ENCODE measurements at regions not wholly inside any gene's neighbourhood (a gene's known extent, or its start where the extent isn't known, plus 50 kb on each side); places are given as distances from the start of the nearest gene placed in this dataset.
"Not testable (repeated sequence)": the region's sequence is repeated elsewhere in the genome, so short reads cannot be mapped to it uniquely, and the experiment has no call there.

- intact Hi-C loops (cut with micrococcal nuclease): no loop called here
- Mint-ChIP-seq H3K27ac (no peak overlapping the region), H3K27me3 (ENCODE audit: insufficient read depth) (peaks cover 22% of the 10 kb centered on the region)
Observed at GRCh38 chr6:17004269-17004668, 97.6 kb upstream of the STMND1 start.

GRCh38 chr6:17002123-17002522 lies 99.7 kb upstream of the STMND1 start:
- H3K27ac Mint-ChIP-seq: no peak overlapping the region
- DNase-seq (ENCODE audit: low spot score): no peak
- intact Hi-C loops (cut with micrococcal nuclease): no loop called here
- no peak overlapping the region for H3K4me3 Mint-ChIP-seq
- no peaks in the 10 kb centered on the region for H3K36me3 Mint-ChIP-seq (ENCODE audit: low read depth)
- H3K27me3 Mint-ChIP-seq (ENCODE audit: insufficient read depth): peaks cover 20% of the 10 kb centered on the region
- H3K9me3 Mint-ChIP-seq: no peaks in the 10 kb centered on the region
- H3K4me1 Mint-ChIP-seq (ENCODE audit: low read depth): no peaks in the 10 kb centered on the region

More at GRCh38 chr6:17004269-17004668, 97.6 kb upstream of the STMND1 start:
- H3K9me3 Mint-ChIP-seq: peaks cover 8% of the 10 kb centered on the region
- H3K4me3 Mint-ChIP-seq: no peak overlapping the region
- H3K4me1 Mint-ChIP-seq (ENCODE audit: low read depth): no peaks in the 10 kb centered on the region
- no peaks in the 10 kb centered on the region for H3K36me3 Mint-ChIP-seq (ENCODE audit: low read depth)
- DNase-seq (ENCODE audit: low spot score): no peak

GRCh38 chr6:17001188-17001587 lies 100.7 kb upstream of the STMND1 start:
- peaks cover 20% of the 10 kb centered on the region for H3K27me3 Mint-ChIP-seq (ENCODE audit: insufficient read depth)
- H3K36me3 Mint-ChIP-seq (ENCODE audit: low read depth): no peaks in the 10 kb centered on the region
- no peak overlapping the region for H3K27ac Mint-ChIP-seq
- no peak overlapping the region for H3K4me3 Mint-ChIP-seq
- no peaks in the 10 kb centered on the region for H3K9me3 Mint-ChIP-seq
- intact Hi-C loops (cut with micrococcal nuclease): no loop called here
- no peaks in the 10 kb centered on the region for H3K4me1 Mint-ChIP-seq (ENCODE audit: low read depth)
- no peak for DNase-seq (ENCODE audit: low spot score)

- H3K4me3 Mint-ChIP-seq: no peak overlapping the region
- intact Hi-C loops (cut with micrococcal nuclease): no loop called here
- no peaks in the 10 kb centered on the region for H3K36me3 Mint-ChIP-seq (ENCODE audit: low read depth)
- H3K9me3 Mint-ChIP-seq: no peaks in the 10 kb centered on the region
- H3K27me3 Mint-ChIP-seq (ENCODE audit: insufficient read depth): peaks cover 22% of the 10 kb centered on the region
- H3K27ac Mint-ChIP-seq: no peak overlapping the region
- H3K4me1 Mint-ChIP-seq (ENCODE audit: low read depth): no peaks in the 10 kb centered on the region
- DNase-seq (ENCODE audit: low spot score): no peak
Observed at GRCh38 chr6:16999491-17000436, 102.1 kb upstream of the STMND1 start.

GRCh38 chr6:16998461-16998860 lies 103.4 kb upstream of the STMND1 start:
- Mint-ChIP-seq H3K27ac (no peak overlapping the region), H3K4me1 (ENCODE audit: low read depth) (no peaks in the 10 kb centered on the region), H3K4me3 (no peak overlapping the region), H3K36me3 (ENCODE audit: low read depth) (no peaks in the 10 kb centered on the region), H3K9me3 (no peaks in the 10 kb centered on the region), H3K27me3 (ENCODE audit: insufficient read depth) (peaks cover 15% of the 10 kb centered on the region)
- no peak for DNase-seq (ENCODE audit: low spot score)
- intact Hi-C loops (cut with micrococcal nuclease): no loop called here

- no peak overlapping the region for H3K4me3 Mint-ChIP-seq
Observed at GRCh38 chr6:16995511-16996250, 106.2 kb upstream of the STMND1 start.

DNA sequence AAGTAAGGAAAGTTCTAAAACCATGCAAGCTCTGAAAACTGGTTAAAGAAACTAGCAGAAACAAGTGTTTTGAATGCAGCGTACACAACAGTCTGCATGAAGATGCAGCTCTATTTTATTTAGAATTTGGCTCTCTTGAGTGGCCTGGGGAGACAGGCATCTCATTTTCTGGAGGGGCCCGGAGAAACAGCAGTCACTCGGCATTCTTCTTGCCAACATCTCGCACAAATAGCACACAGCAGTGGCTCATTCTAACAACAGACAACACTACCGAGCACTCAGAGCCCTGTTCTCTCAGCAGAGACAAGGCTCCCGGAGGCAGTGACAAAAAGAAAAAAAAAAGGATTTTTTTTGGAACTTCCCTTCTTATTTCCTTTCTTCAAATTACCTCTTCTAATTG lies 108.5 kb upstream of the STMND1 start:
- no peak overlapping the region for H3K27ac Mint-ChIP-seq

More at GRCh38 chr6:16995511-16996250, 106.2 kb upstream of the STMND1 start:
- Mint-ChIP-seq H3K36me3 (ENCODE audit: low read depth) (no peaks in the 10 kb centered on the region), H3K4me1 (ENCODE audit: low read depth) (no peaks in the 10 kb centered on the region), H3K9me3 (peaks cover 3% of the 10 kb centered on the region), H3K27ac (no peak overlapping the region), H3K27me3 (ENCODE audit: insufficient read depth) (peaks cover 5% of the 10 kb centered on the region)
- DNase-seq (ENCODE audit: low spot score): no peak
- intact Hi-C loops (cut with micrococcal nuclease): no loop called here

DNA sequence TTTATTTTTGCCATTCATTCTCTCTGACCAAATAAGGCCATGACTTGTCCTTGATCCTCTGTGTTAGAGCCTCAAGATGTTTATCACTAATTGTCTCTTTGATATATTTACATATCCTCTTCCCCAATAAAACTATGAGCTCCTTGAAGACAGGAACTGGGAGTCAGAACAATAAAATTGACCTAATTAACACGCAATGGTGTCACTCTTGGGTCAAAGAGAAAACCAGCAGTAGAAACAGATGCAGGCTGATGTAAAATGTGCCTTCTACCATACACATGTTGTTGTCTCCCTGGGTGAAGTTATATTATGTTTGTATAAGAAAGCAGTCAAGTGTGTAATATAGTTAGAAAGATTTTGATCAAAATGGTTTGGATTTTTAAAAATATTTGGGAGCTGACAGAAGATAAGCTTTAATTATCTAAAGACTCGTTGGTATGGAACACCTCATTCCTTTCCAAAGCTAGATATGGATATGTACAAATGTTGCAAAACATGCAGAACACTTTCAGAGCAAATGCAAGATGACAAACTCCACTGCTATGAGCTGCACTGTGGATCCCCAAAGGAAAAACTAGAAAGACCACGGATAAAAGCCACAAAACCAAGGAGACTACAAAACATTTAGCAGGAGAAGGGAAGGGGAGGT lies 109.7 kb upstream of the STMND1 start:
- peaks cover 14% of the 10 kb centered on the region for H3K9me3 Mint-ChIP-seq
- DNase-seq (ENCODE audit: low spot score): no peak
- H3K4me1 Mint-ChIP-seq (ENCODE audit: low read depth): no peaks in the 10 kb centered on the region
- H3K4me3 Mint-ChIP-seq: no peak overlapping the region
- peaks cover 5% of the 10 kb centered on the region for H3K27me3 Mint-ChIP-seq (ENCODE audit: insufficient read depth)
- H3K27ac Mint-ChIP-seq: no peak overlapping the region
- no peaks in the 10 kb centered on the region for H3K36me3 Mint-ChIP-seq (ENCODE audit: low read depth)
- intact Hi-C loops (cut with micrococcal nuclease): no loop called here

More for the DNA sequence above, 108.5 kb upstream of the STMND1 start:
- DNase-seq (ENCODE audit: low spot score): no peak
- Mint-ChIP-seq H3K9me3 (peaks cover 14% of the 10 kb centered on the region), H3K27me3 (ENCODE audit: insufficient read depth) (peaks cover 3% of the 10 kb centered on the region), H3K4me1 (ENCODE audit: low read depth) (no peaks in the 10 kb centered on the region), H3K36me3 (ENCODE audit: low read depth) (no peaks in the 10 kb centered on the region), H3K4me3 (no peak overlapping the region)
- intact Hi-C loops (cut with micrococcal nuclease): no loop called here

DNA sequence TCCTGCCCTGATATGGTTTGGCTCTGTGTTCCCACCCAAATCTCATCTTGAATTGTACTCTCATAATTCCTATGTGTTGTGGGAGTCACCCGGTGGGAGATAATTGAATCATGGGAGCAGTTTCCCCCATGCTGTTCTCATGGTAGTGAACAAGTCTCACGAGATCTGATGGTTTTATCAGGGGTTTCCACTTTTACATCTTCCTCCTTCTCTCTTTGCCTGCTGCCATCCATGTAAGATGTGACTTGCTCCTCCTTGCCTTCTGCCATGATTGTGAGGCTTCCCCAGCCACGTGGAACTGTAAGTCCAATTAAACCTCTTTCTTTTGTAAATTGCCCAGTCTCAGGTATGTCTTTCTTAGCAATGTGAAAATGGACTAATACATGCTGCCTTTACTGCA lies 111.9 kb upstream of the STMND1 start:
- peaks cover 14% of the 10 kb centered on the region for H3K9me3 Mint-ChIP-seq
- DNase-seq (ENCODE audit: low spot score); H3K4me1 Mint-ChIP-seq (ENCODE audit: low read depth); H3K27ac Mint-ChIP-seq; intact Hi-C loops (cut with micrococcal nuclease); H3K4me3 Mint-ChIP-seq; H3K27me3 Mint-ChIP-seq (ENCODE audit: insufficient read depth); H3K36me3 Mint-ChIP-seq (ENCODE audit: low read depth): not testable (repeated sequence)

- H3K27ac Mint-ChIP-seq: no peak overlapping the region
- no peaks in the 10 kb centered on the region for H3K36me3 Mint-ChIP-seq (ENCODE audit: low read depth)
- DNase-seq (ENCODE audit: low spot score): no peak
- H3K9me3 Mint-ChIP-seq: peaks cover 14% of the 10 kb centered on the region
- H3K4me3 Mint-ChIP-seq: no peak overlapping the region
- intact Hi-C loops (cut with micrococcal nuclease): no loop called here
- H3K27me3 Mint-ChIP-seq (ENCODE audit: insufficient read depth): peaks cover 12% of the 10 kb centered on the region
- H3K4me1 Mint-ChIP-seq (ENCODE audit: low read depth): no peaks in the 10 kb centered on the region
Observed at GRCh38 chr6:16989382-16989781, 112.5 kb upstream of the STMND1 start.

DNA sequence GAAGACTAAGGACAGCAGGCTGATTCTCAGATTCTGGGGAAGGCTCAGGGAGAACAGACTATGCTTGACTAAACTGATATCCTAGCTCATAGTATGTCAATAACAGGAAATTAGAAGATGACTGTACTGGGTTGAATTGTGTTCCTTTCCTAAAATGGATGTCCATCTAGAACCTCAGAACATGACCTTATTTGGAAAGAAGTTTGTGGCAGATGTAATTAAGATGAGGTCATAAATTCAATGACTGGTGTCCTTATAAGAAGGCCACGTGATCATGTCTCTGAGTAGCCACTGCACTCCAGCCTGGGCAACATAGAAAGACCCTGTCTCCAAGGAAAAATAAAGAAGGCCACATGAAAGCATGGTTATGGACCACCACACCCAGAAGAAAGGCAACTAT lies 113.9 kb upstream of the STMND1 start:
- H3K27ac Mint-ChIP-seq: no peak overlapping the region
- peaks cover 15% of the 10 kb centered on the region for H3K27me3 Mint-ChIP-seq (ENCODE audit: insufficient read depth)
- no peaks in the 10 kb centered on the region for H3K36me3 Mint-ChIP-seq (ENCODE audit: low read depth)
- no peak overlapping the region for H3K4me3 Mint-ChIP-seq
- intact Hi-C loops (cut with micrococcal nuclease): no loop called here
- no peak for DNase-seq (ENCODE audit: low spot score)
- peaks cover 14% of the 10 kb centered on the region for H3K9me3 Mint-ChIP-seq
- no peaks in the 10 kb centered on the region for H3K4me1 Mint-ChIP-seq (ENCODE audit: low read depth)

- intact Hi-C loops (cut with micrococcal nuclease): no loop called here
- peaks cover 11% of the 10 kb centered on the region for H3K9me3 Mint-ChIP-seq
- H3K4me1 Mint-ChIP-seq (ENCODE audit: low read depth): no peaks in the 10 kb centered on the region
- DNase-seq (ENCODE audit: low spot score): no peak
- no peak overlapping the region for H3K27ac Mint-ChIP-seq
- H3K36me3 Mint-ChIP-seq (ENCODE audit: low read depth): no peaks in the 10 kb centered on the region
- peaks cover 22% of the 10 kb centered on the region for H3K27me3 Mint-ChIP-seq (ENCODE audit: insufficient read depth)
- no peak overlapping the region for H3K4me3 Mint-ChIP-seq
Observed at GRCh38 chr6:16985513-16986284, 116.2 kb upstream of the STMND1 start.
